Endothelial cell (in vitro differentiated cells): ENCODE measurements at regions not wholly inside any gene's neighbourhood (a gene's known extent, or its start where the extent isn't known, plus 50 kb on each side); places are given as distances from the start of the nearest gene placed in this dataset.

Experiments used
- DNase-seq: peaks from one replicate; pipeline ENCODE4 v3.0.0; 2021; ENCODE audit warnings: low spot score
- H3K27ac Mint-ChIP-seq: one replicate; pipeline ENCODE4 v1.8.0; 2021; ENCODE audit warnings: mixed read lengths, inconsistent platforms; ENCODE audit not compliant: unreplicated experiment
- H3K27me3 Mint-ChIP-seq: one replicate; pipeline ENCODE4 v1.8.0; 2021; ENCODE audit warnings: mild to moderate bottlenecking, moderate library complexity, mixed read lengths, inconsistent platforms; ENCODE audit not compliant: unreplicated experiment
- H3K36me3 Mint-ChIP-seq: one replicate; pipeline ENCODE4 v1.8.0; 2021; ENCODE audit warnings: mild to moderate bottlenecking, low read depth, mixed read lengths, inconsistent platforms; ENCODE audit not compliant: unreplicated experiment
- H3K4me1 Mint-ChIP-seq: one replicate; pipeline ENCODE4 v1.8.0; 2021; ENCODE audit warnings: mild to moderate bottlenecking, mixed read lengths, inconsistent platforms; ENCODE audit not compliant: unreplicated experiment
- H3K4me3 Mint-ChIP-seq: one replicate; pipeline ENCODE4 v1.8.0; 2021; ENCODE audit warnings: mild to moderate bottlenecking, mixed read lengths, inconsistent platforms; ENCODE audit not compliant: unreplicated experiment
- H3K9me3 Mint-ChIP-seq: one replicate; pipeline ENCODE4 v1.8.0; 2021; ENCODE audit warnings: mixed read lengths, inconsistent platforms; ENCODE audit not compliant: unreplicated experiment
- CTCF ChIP-seq: fragments of 200-600 bp; sonication (generic); IDR thresholded peaks from one replicate; pipeline ENCODE4 v1.5.0; 2021; ENCODE audit warnings: antibody characterized with exemption; ENCODE audit not compliant: unreplicated experiment

DNA sequence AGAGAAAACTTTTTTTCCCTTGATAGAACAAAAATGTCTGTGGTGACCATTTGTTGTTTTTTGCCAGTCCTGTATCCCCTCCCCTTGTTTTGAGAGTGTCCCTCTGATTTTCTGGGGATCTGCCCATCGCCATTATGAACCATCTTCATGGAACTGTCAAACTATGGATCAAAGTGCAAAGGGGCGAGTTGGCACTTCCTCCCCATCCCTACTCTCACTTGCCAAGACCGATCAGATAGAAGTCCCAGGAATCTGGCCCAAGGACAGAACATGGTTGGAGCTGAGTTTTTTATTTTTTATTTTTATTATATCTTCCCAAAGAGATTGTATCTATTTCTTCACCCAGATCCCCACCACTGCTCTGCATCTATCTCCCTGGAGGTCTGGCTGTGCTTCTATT lies 221.4 kb downstream of the IKZF2 start:
- H3K27me3 Mint-ChIP-seq: no peaks in the 10 kb centered on the region
- TF ChIP-seq CTCF: no peak
- H3K36me3 Mint-ChIP-seq: no peaks in the 10 kb centered on the region

DNA sequence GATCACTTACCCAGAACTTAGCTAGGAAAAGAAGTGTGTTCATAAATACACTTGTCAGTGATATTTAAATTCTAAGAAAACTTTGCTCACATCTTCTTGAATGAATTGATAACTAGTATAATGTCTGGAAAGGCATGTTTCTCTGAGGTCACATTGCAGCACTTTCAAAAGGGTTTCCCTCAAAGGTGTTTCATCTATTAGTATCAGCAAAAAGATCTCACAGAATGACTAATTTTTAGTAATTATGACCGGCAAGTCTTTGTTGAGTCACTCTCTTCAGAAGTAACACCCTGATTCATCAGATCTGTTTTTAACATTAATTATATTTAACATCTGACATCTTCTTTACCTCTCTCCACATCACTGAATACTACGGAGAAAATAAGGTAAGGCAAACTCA lies 222.3 kb downstream of the IKZF2 start:
- H3K27me3 Mint-ChIP-seq: no peaks in the 10 kb centered on the region
- no peak for TF ChIP-seq CTCF
- H3K27ac Mint-ChIP-seq: no peak overlapping the region
- H3K4me3 Mint-ChIP-seq: no peak overlapping the region
- H3K9me3 Mint-ChIP-seq: no peaks in the 10 kb centered on the region
- no peaks in the 10 kb centered on the region for H3K4me1 Mint-ChIP-seq
- DNase-seq: no peak
- H3K36me3 Mint-ChIP-seq: no peaks in the 10 kb centered on the region

More for the DNA sequence above, 221.4 kb downstream of the IKZF2 start:
- Mint-ChIP-seq H3K27ac (no peak overlapping the region), H3K9me3 (no peaks in the 10 kb centered on the region), H3K4me3 (no peak overlapping the region), H3K4me1 (no peaks in the 10 kb centered on the region)
- DNase-seq: no peak

- H3K36me3 Mint-ChIP-seq: no peaks in the 10 kb centered on the region
- no peaks in the 10 kb centered on the region for H3K27me3 Mint-ChIP-seq
- no peak for DNase-seq
- TF ChIP-seq CTCF: no peak
- no peaks in the 10 kb centered on the region for H3K4me1 Mint-ChIP-seq
- H3K9me3 Mint-ChIP-seq: no peaks in the 10 kb centered on the region
- no peak overlapping the region for H3K4me3 Mint-ChIP-seq
- H3K27ac Mint-ChIP-seq: no peak overlapping the region
Observed at GRCh38 chr2:212928681-212929080, 222.7 kb downstream of the IKZF2 start.

GRCh38 chr2:212926940-212927339 lies 224.5 kb downstream of the IKZF2 start:
- no peak for DNase-seq
- no peak for TF ChIP-seq CTCF
- no peak overlapping the region for H3K27ac Mint-ChIP-seq
- no peaks in the 10 kb centered on the region for H3K4me1 Mint-ChIP-seq
- H3K4me3 Mint-ChIP-seq: no peak overlapping the region
- no peaks in the 10 kb centered on the region for H3K27me3 Mint-ChIP-seq
- H3K9me3 Mint-ChIP-seq: no peaks in the 10 kb centered on the region
- H3K36me3 Mint-ChIP-seq: no peaks in the 10 kb centered on the region

GRCh38 chr2:212923393-212923792 lies 228.0 kb downstream of the IKZF2 start:
- no peak overlapping the region for H3K4me3 Mint-ChIP-seq
- no peak overlapping the region for H3K27ac Mint-ChIP-seq
- H3K4me1 Mint-ChIP-seq: no peaks in the 10 kb centered on the region
- H3K27me3 Mint-ChIP-seq: no peaks in the 10 kb centered on the region
- DNase-seq: no peak
- TF ChIP-seq CTCF: no peak
- no peaks in the 10 kb centered on the region for H3K36me3 Mint-ChIP-seq
- no peaks in the 10 kb centered on the region for H3K9me3 Mint-ChIP-seq
